GM12878 (cell line): ENCODE measurements at regions not wholly inside any gene's neighbourhood (a gene's known extent, or its start where the extent isn't known, plus 50 kb on each side); places are given as distances from the start of the nearest gene placed in this dataset.
"Not testable (repeated sequence)": the region's sequence is repeated elsewhere in the genome, so short reads cannot be mapped to it uniquely, and the experiment has no call there.

ENCODE experiments used
- CEBPB ChIP-seq, 2 experiments: fragments of 150-350 bp in 1 of 2; IDR thresholded peaks; 2 replicates each; pipeline ENCODE4 v1.6.1; 2012 to 2014; ENCODE audit warnings: low read depth in 2 of 2, low read length in 2 of 2, borderline replicate concordance in 1 of 2, inconsistent platforms in 1 of 2
- CTCF ChIP-seq, 3 experiments: IDR thresholded peaks in 2 of 3; conservative IDR thresholded peaks in 1 of 3; 2 replicates each; pipeline ENCODE4 v1.5.1; 2011; ENCODE audit warnings: low read depth in 3 of 3, low read length in 3 of 3, mild to moderate bottlenecking in 3 of 3, control low read depth in 2 of 3, moderate library complexity in 2 of 3, inconsistent platforms in 1 of 3, mixed read lengths in 1 of 3; ENCODE audit not compliant: control insufficient read depth in 2 of 3, insufficient read depth in 1 of 3; ENCODE audit errors: extremely low read depth in 1 of 3
- EGR1 ChIP-seq, 2 experiments: IDR thresholded peaks; 1 replicate in 1 of 2; 2 replicates in 1 of 2; pipeline ENCODE4 v1.6.1; 2011 to 2012; ENCODE audit warnings: low read depth in 2 of 2, low read length in 2 of 2, borderline replicate concordance in 1 of 2, mild to moderate bottlenecking in 1 of 2, moderate library complexity in 1 of 2
- EP300 ChIP-seq, 2 experiments: fragments of 150-350 bp in 1 of 2; IDR thresholded peaks; 2 replicates each; pipeline ENCODE4 v1.6.1; 2011 to 2012; ENCODE audit warnings: low read depth in 2 of 2, low read length in 2 of 2, borderline replicate concordance in 1 of 2, improper control_type of control experiment in 1 of 2, inconsistent platforms in 1 of 2; ENCODE audit not compliant: control insufficient read depth in 1 of 2
- HDAC6 ChIP-seq: fragments of 200-600 bp; sonication (generic); IDR thresholded peaks from one replicate; pipeline ENCODE4 v1.8.0; 2017; ENCODE audit warnings: antibody characterized with exemption; ENCODE audit not compliant: unreplicated experiment
- ZBTB4 ChIP-seq: fragments of 450-650 bp; formaldehyde crosslinking; IDR thresholded peaks from 2 replicates; pipeline ENCODE4 v1.4.0; 2022; ENCODE audit warnings: mild to moderate bottlenecking, moderate library complexity

- not testable (repeated sequence) for TF ChIP-seq EGR1 (IDR thresholded peaks at IDR 0.05; ENCODE audit: borderline replicate concordance in 1 of 2, low read depth in 2 of 2, low read length in 2 of 2); CEBPB (IDR thresholded peaks at IDR 0.05; ENCODE audit: borderline replicate concordance in 1 of 2, low read depth in 2 of 2, low read length in 2 of 2); HDAC6; ZBTB4 (CRISPR knock-in tag); EP300 (IDR thresholded peaks at IDR 0.05; ENCODE audit: borderline replicate concordance in 1 of 2, control insufficient read depth in 1 of 2, low read depth in 2 of 2, low read length in 2 of 2); CTCF (IDR thresholded peaks at IDR 0.05 in 2 of 3, conservative IDR thresholded peaks at IDR 0.05 in 1 of 3; ENCODE audit: control insufficient read depth in 2 of 3, extremely low read depth in 1 of 3, insufficient read depth in 1 of 3, low read depth in 3 of 3, low read length in 3 of 3)
Measured at GRCh38 chr17:27957446-27957793, 64.3 kb upstream of the LYRM9 start.
